ENCODE measurements at regions not wholly inside any gene's neighbourhood (a gene's known extent, or its start where the extent isn't known, plus 50 kb on each side); places are given as distances from the start of the nearest gene placed in this dataset.

- Histone ChIP-seq H3K36me3 (replicated peaks) (no peaks in the 10 kb centered on the region), H3K27me3 (ENCODE audit: low read depth) (no peaks in the 10 kb centered on the region), H3K4me3 (no peak overlapping the region), H3K4me1 (no peaks in the 10 kb centered on the region), H3K9me3 (no peaks in the 10 kb centered on the region)
- in situ Hi-C loops (cut with MboI; ENCODE audit: low sequenced_read_pairs): no loop called here
- DNase-seq (ENCODE audit: low spot score in 2 of 2): no peak
Observed at GRCh38 chr17:69735285-69735684, 320.8 kb downstream of the MAP2K6 start.

GRCh38 chr17:69743091-69743490, 328.6 kb downstream of the MAP2K6 start:
- DNase-seq (ENCODE audit: low spot score in 2 of 2): no peak
- H3K4me3 ChIP-seq: no peak overlapping the region
- in situ Hi-C loops (cut with MboI; ENCODE audit: low sequenced_read_pairs): no loop called here
- H3K4me1 ChIP-seq: no peaks in the 10 kb centered on the region
- no peaks in the 10 kb centered on the region for H3K27me3 ChIP-seq (ENCODE audit: low read depth)
- H3K9me3 ChIP-seq: no peaks in the 10 kb centered on the region
- H3K36me3 ChIP-seq (replicated peaks): no peaks in the 10 kb centered on the region

GRCh38 chr17:69744512-69745070, 330.1 kb downstream of the MAP2K6 start:
- no peak overlapping the region for H3K4me3 ChIP-seq
- no peaks in the 10 kb centered on the region for H3K4me1 ChIP-seq
- no peaks in the 10 kb centered on the region for H3K27me3 ChIP-seq (ENCODE audit: low read depth)
- no peaks in the 10 kb centered on the region for H3K36me3 ChIP-seq (replicated peaks)
- no peak for DNase-seq (ENCODE audit: low spot score in 2 of 2)
- in situ Hi-C loops (cut with MboI; ENCODE audit: low sequenced_read_pairs): no loop called here
- no peaks in the 10 kb centered on the region for H3K9me3 ChIP-seq

DNA sequence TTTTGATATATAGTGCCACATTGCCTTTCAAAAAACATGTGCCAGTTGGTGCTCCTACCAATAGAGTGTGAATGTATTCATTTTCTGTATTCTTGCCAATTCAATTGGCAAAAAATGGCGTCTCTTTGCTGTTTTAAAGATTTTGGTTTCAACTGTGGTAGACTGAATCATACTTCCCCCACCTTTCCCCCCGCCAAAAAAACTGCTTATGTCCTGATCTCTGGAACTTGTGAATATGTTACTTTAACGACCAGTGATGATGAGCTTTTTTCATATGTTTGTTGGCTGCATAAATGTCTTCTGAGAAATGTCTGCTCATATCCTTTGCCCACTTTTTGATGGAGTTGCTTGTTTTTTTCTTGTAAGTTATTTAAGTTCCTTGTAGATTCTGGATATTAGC, 325.1 kb upstream of the KCNJ16 start:
- Histone ChIP-seq H3K9me3 (no peaks in the 10 kb centered on the region), H3K27me3 (ENCODE audit: low read depth) (no peaks in the 10 kb centered on the region), H3K36me3 (replicated peaks) (no peaks in the 10 kb centered on the region), H3K4me1 (no peaks in the 10 kb centered on the region), H3K4me3 (no peak overlapping the region)
- no peak for DNase-seq (ENCODE audit: low spot score in 2 of 2)
- in situ Hi-C loops (cut with MboI; ENCODE audit: low sequenced_read_pairs): no loop called here

GRCh38 chr17:69757688-69758430, 317.2 kb upstream of the KCNJ16 start:
- in situ Hi-C loops (cut with MboI; ENCODE audit: low sequenced_read_pairs): no loop called here
- no peak for DNase-seq (ENCODE audit: low spot score in 2 of 2)
- H3K36me3 ChIP-seq (replicated peaks): no peaks in the 10 kb centered on the region
- H3K4me3 ChIP-seq: no peak overlapping the region
- no peaks in the 10 kb centered on the region for H3K9me3 ChIP-seq
- H3K27me3 ChIP-seq (ENCODE audit: low read depth): no peaks in the 10 kb centered on the region
- H3K4me1 ChIP-seq: no peaks in the 10 kb centered on the region

GRCh38 chr17:69760562-69760961, 314.5 kb upstream of the KCNJ16 start:
- Histone ChIP-seq H3K36me3 (replicated peaks) (no peaks in the 10 kb centered on the region), H3K4me3 (no peak overlapping the region), H3K9me3 (no peaks in the 10 kb centered on the region), H3K27me3 (ENCODE audit: low read depth) (no peaks in the 10 kb centered on the region), H3K4me1 (no peaks in the 10 kb centered on the region)
- in situ Hi-C loops (cut with MboI; ENCODE audit: low sequenced_read_pairs): no loop called here
- DNase-seq (ENCODE audit: low spot score in 2 of 2): no peak

DNA sequence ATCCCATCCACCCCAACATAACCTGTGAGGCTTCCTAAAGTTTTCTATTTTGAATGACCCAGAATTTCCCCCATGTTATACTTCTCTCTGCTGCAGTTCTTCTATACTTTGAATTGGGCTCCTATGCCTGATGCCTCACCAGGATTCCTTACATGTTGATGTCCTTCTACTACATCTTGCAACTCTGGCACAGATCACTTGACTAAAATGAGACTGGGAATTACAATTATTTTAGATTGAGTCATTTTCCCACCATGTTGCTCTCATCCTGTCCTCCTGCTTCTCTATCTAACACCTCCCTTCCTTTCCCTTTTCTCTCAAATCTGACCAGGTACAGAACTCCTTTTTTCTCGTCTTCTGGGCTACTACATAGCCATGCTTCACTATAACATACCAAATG, 314.0 kb upstream of the KCNJ16 start:
- Histone ChIP-seq H3K4me1 (no peaks in the 10 kb centered on the region), H3K4me3 (no peak overlapping the region), H3K9me3 (no peaks in the 10 kb centered on the region), H3K27me3 (ENCODE audit: low read depth) (no peaks in the 10 kb centered on the region), H3K36me3 (replicated peaks) (no peaks in the 10 kb centered on the region)
- no peak for DNase-seq (ENCODE audit: low spot score in 2 of 2)
- in situ Hi-C loops (cut with MboI; ENCODE audit: low sequenced_read_pairs): no loop called here

- no peak for DNase-seq (ENCODE audit: low spot score in 2 of 2)
- Histone ChIP-seq H3K36me3 (replicated peaks) (no peaks in the 10 kb centered on the region), H3K4me3 (no peak overlapping the region), H3K9me3 (no peaks in the 10 kb centered on the region), H3K4me1 (no peaks in the 10 kb centered on the region), H3K27me3 (ENCODE audit: low read depth) (no peaks in the 10 kb centered on the region)
- in situ Hi-C loops (cut with MboI; ENCODE audit: low sequenced_read_pairs): no loop called here
Observed at GRCh38 chr17:69761767-69762321, 313.2 kb upstream of the KCNJ16 start.

DNA sequence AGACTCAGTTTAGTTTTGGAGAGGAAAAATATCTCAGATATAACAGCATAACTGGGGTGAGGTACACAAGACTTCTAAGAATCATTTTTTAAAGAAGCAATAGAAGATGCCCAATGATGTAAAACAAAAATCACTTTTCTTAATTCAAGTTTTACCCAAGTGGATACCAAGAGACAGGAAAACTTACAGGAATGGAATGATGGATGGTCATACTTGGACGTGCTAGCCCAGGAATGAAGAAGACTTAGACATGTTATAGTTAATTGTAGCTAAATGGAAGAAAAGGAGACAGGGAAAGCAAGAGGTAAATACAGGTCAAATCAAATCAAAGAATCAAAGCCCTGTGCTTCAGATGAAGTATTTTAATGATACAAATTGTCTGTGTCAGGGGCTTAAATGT, 312.7 kb upstream of the KCNJ16 start:
- DNase-seq (ENCODE audit: low spot score in 2 of 2): no peak
- H3K4me1 ChIP-seq: no peaks in the 10 kb centered on the region
- no peaks in the 10 kb centered on the region for H3K9me3 ChIP-seq
- in situ Hi-C loops (cut with MboI; ENCODE audit: low sequenced_read_pairs): no loop called here
- no peaks in the 10 kb centered on the region for H3K27me3 ChIP-seq (ENCODE audit: low read depth)
- H3K4me3 ChIP-seq: no peak overlapping the region
- no peaks in the 10 kb centered on the region for H3K36me3 ChIP-seq (replicated peaks)

- in situ Hi-C loops (cut with MboI; ENCODE audit: low sequenced_read_pairs): no loop called here
- no peaks in the 10 kb centered on the region for H3K4me1 ChIP-seq
- H3K4me3 ChIP-seq: no peak overlapping the region
- H3K27me3 ChIP-seq (ENCODE audit: low read depth): no peaks in the 10 kb centered on the region
- no peak for DNase-seq (ENCODE audit: low spot score in 2 of 2)
- no peaks in the 10 kb centered on the region for H3K36me3 ChIP-seq (replicated peaks)
- H3K9me3 ChIP-seq: no peaks in the 10 kb centered on the region
Observed at GRCh38 chr17:69762766-69763165, 312.3 kb upstream of the KCNJ16 start.

GRCh38 chr17:69763503-69763902, 311.5 kb upstream of the KCNJ16 start:
- no peak for DNase-seq (ENCODE audit: low spot score in 2 of 2)
- in situ Hi-C loops (cut with MboI; ENCODE audit: low sequenced_read_pairs): no loop called here
- Histone ChIP-seq H3K4me1 (no peaks in the 10 kb centered on the region), H3K4me3 (no peak overlapping the region), H3K36me3 (replicated peaks) (no peaks in the 10 kb centered on the region), H3K27me3 (ENCODE audit: low read depth) (no peaks in the 10 kb centered on the region), H3K9me3 (no peaks in the 10 kb centered on the region)

DNA sequence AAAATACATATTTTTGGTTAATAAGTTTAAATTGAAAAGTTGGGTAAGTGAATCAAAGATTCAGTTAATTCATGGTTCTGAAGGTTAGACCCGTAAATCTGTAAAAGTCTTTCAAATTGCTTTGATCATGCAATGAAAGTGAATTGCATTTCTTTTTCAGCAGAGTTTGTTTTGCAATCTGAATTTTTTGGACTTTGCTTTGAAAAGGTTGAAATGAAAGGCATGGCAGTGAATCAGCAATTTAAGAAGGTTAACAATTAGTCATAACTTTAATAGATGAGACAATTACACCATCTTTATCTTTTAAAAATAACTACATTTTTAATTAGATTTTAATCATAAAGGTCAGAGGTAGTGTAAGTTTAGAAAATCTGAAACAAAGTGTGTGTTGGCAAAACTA, 310.9 kb upstream of the KCNJ16 start:
- Histone ChIP-seq H3K9me3 (no peaks in the 10 kb centered on the region), H3K4me3 (no peak overlapping the region), H3K4me1 (no peaks in the 10 kb centered on the region), H3K27me3 (ENCODE audit: low read depth) (no peaks in the 10 kb centered on the region), H3K36me3 (replicated peaks) (no peaks in the 10 kb centered on the region)
- in situ Hi-C loops (cut with MboI; ENCODE audit: low sequenced_read_pairs): no loop called here
- DNase-seq (ENCODE audit: low spot score in 2 of 2): no peak

- no peaks in the 10 kb centered on the region for H3K36me3 ChIP-seq (replicated peaks)
- H3K9me3 ChIP-seq: no peaks in the 10 kb centered on the region
- no peaks in the 10 kb centered on the region for H3K4me1 ChIP-seq
- H3K27me3 ChIP-seq (ENCODE audit: low read depth): no peaks in the 10 kb centered on the region
- H3K4me3 ChIP-seq: no peak overlapping the region
- in situ Hi-C loops (cut with MboI; ENCODE audit: low sequenced_read_pairs): no loop called here
- DNase-seq (ENCODE audit: low spot score in 2 of 2): no peak
Observed at GRCh38 chr17:69769050-69769449, 306.0 kb upstream of the KCNJ16 start.

DNA sequence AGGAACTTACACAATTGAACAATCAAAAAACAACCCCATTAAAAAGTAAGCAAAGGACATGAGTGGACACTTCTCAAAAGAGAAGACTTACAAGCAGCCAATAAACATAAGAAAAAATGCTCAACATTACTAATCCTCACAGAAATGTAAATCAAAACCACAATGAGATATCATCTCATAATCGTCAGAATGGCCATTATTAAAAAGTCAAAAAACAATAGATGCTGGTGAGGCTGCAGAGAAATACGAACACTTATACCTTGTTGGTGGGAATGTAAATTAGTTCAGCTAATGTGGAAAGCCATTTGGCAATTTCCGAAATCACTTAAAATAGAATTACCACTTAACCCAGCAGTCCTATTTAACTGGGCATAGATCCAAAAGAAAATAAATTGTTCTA, 301.9 kb upstream of the KCNJ16 start:
- Histone ChIP-seq H3K27me3 (ENCODE audit: low read depth) (no peaks in the 10 kb centered on the region), H3K4me3 (no peak overlapping the region), H3K9me3 (no peaks in the 10 kb centered on the region), H3K36me3 (replicated peaks) (no peaks in the 10 kb centered on the region), H3K4me1 (no peaks in the 10 kb centered on the region)
- in situ Hi-C loops (cut with MboI; ENCODE audit: low sequenced_read_pairs): no loop called here
- no peak for DNase-seq (ENCODE audit: low spot score in 2 of 2)

Data from HAP-1 (cell line).